Embryonic facial prominence (tissue), 1 donor: ENCODE measurements at regions not wholly inside any gene's neighbourhood (a gene's known extent, or its start where the extent isn't known, plus 50 kb on each side); places are given as distances from the start of the nearest gene placed in this dataset.
"Not testable (repeated sequence)": the region's sequence is repeated elsewhere in the genome, so short reads cannot be mapped to it uniquely, and the experiment has no call there.

ENCODE experiments used
- DNase-seq: peaks from one replicate; pipeline ENCODE4 v3.0.0-alpha.2; 2016; ENCODE audit errors: extremely low spot score

- DNase-seq: no peak
Measured at GRCh38 chr5:138702166-138703077, 50.8 kb upstream of the CTNNA1 start.

- no peak for DNase-seq
Measured at GRCh38 chr5:138701678-138702077, 51.5 kb upstream of the CTNNA1 start.

- DNase-seq: no peak
Measured at GRCh38 chr5:138700581-138701362, 52.5 kb upstream of the CTNNA1 start.

GRCh38 chr5:138699482-138699881, 53.7 kb upstream of the CTNNA1 start:
- DNase-seq: no peak

GRCh38 chr5:138698713-138699112, 54.5 kb upstream of the CTNNA1 start:
- no peak for DNase-seq

GRCh38 chr5:138697720-138698360, 55.4 kb upstream of the CTNNA1 start:
- no peak for DNase-seq

- DNase-seq: no peak
Measured at GRCh38 chr5:138696501-138696900, 56.7 kb upstream of the CTNNA1 start.

GRCh38 chr5:138695781-138696180, 57.4 kb upstream of the CTNNA1 start:
- DNase-seq: no peak

- DNase-seq: no peak
Measured at GRCh38 chr5:138694146-138694545, 59.1 kb upstream of the CTNNA1 start.

GRCh38 chr5:138692370-138692769, 60.9 kb upstream of the CTNNA1 start:
- DNase-seq: no peak

- no peak for DNase-seq
Measured at GRCh38 chr5:138686668-138687067, 66.6 kb upstream of the CTNNA1 start.

- no peak for DNase-seq
Measured at GRCh38 chr5:138685193-138685745, 68.0 kb upstream of the CTNNA1 start.

GRCh38 chr5:138682462-138682861, 70.8 kb upstream of the CTNNA1 start:
- DNase-seq: not testable (repeated sequence)

- DNase-seq: not testable (repeated sequence)
Measured at GRCh38 chr5:138678826-138679225, 74.4 kb upstream of the CTNNA1 start.

GRCh38 chr5:138677782-138678181, 75.4 kb upstream of the CTNNA1 start:
- no peak for DNase-seq

- DNase-seq: no peak
Measured at GRCh38 chr5:138676556-138677193, 76.5 kb upstream of the CTNNA1 start.

- no peak for DNase-seq
Measured at GRCh38 chr5:138676002-138676401, 77.2 kb upstream of the CTNNA1 start.

GRCh38 chr5:138668451-138669380, 84.5 kb upstream of the CTNNA1 start:
- no peak for DNase-seq

- not testable (repeated sequence) for DNase-seq
Measured at GRCh38 chr5:138667782-138668331, 85.4 kb upstream of the CTNNA1 start.

- no peak for DNase-seq
Measured at GRCh38 chr5:138666226-138666742, 86.9 kb upstream of the CTNNA1 start.
